Mesendoderm (in vitro differentiated cells): ENCODE measurements at regions not wholly inside any gene's neighbourhood (a gene's known extent, or its start where the extent isn't known, plus 50 kb on each side); places are given as distances from the start of the nearest gene placed in this dataset.
"Not testable (repeated sequence)": the region's sequence is repeated elsewhere in the genome, so short reads cannot be mapped to it uniquely, and the experiment has no call there.

Experiments used
- DNase-seq: peaks from one replicate; pipeline ENCODE4 v3.0.0; 2013
- H2AK5ac ChIP-seq: 2 replicates; pipeline ENCODE4 v1.6.1; 2013; ENCODE audit warnings: low read length, inconsistent platforms
- H2BK120ac ChIP-seq: 2 replicates; pipeline ENCODE4 v1.6.1; 2013; ENCODE audit warnings: low read depth, mild to moderate bottlenecking, low read length, moderate library complexity, mixed read lengths
- H2BK15ac ChIP-seq: replicated peaks from 2 replicates; pipeline ENCODE4 v1.6.1; 2013; ENCODE audit warnings: low read depth, mild to moderate bottlenecking, moderate library complexity
- H2BK5ac ChIP-seq: 2 replicates; pipeline ENCODE4 v1.6.1; 2013; ENCODE audit warnings: low read length, inconsistent platforms
- H3K18ac ChIP-seq: 2 replicates; pipeline ENCODE4 v1.6.1; 2013; ENCODE audit warnings: mild to moderate bottlenecking, low read length, mixed read lengths
- H3K23ac ChIP-seq: one replicate; pipeline ENCODE4 v1.6.1; 2013; ENCODE audit warnings: low read length
- H3K27ac ChIP-seq: 2 replicates; pipeline ENCODE4 v1.5.1; 2013; ENCODE audit warnings: low read depth, mild to moderate bottlenecking, inconsistent platforms, low read length, moderate library complexity
- H3K27me3 ChIP-seq: 2 replicates; pipeline ENCODE4 v1.6.1; 2013; ENCODE audit warnings: low read length, control low read depth, mild to moderate bottlenecking, inconsistent platforms; ENCODE audit not compliant: insufficient read depth, poor library complexity
- H3K36me3 ChIP-seq: 2 replicates; pipeline ENCODE4 v1.6.1; 2013; ENCODE audit warnings: low read length, inconsistent platforms; ENCODE audit not compliant: control insufficient read depth, insufficient read depth
- H3K4ac ChIP-seq: one replicate; pipeline ENCODE4 v1.6.1; 2013; ENCODE audit warnings: low read depth, mild to moderate bottlenecking, low read length, moderate library complexity
- H3K4me1 ChIP-seq: 2 replicates; pipeline ENCODE4 v1.6.1; 2013; ENCODE audit warnings: low read depth, low read length, inconsistent platforms; ENCODE audit not compliant: control insufficient read depth
- H3K4me2 ChIP-seq: 2 replicates; pipeline ENCODE4 v1.6.1; 2013; ENCODE audit warnings: low read length
- H3K4me3 ChIP-seq: 2 replicates; pipeline ENCODE4 v1.5.1; 2013; ENCODE audit warnings: mild to moderate bottlenecking, low read length
- H3K56ac ChIP-seq: one replicate; pipeline ENCODE4 v1.6.1; 2013; ENCODE audit warnings: low read length
- H3K79me1 ChIP-seq: 2 replicates; pipeline ENCODE4 v1.6.1; 2013; ENCODE audit warnings: low read length, inconsistent platforms
- H3K79me2 ChIP-seq: 2 replicates; pipeline ENCODE4 v1.6.1; 2013; ENCODE audit warnings: mild to moderate bottlenecking, low read length; ENCODE audit not compliant: control insufficient read depth, insufficient read depth
- H3K9ac ChIP-seq: 2 replicates; pipeline ENCODE4 v1.6.1; 2013; ENCODE audit warnings: low read length, inconsistent platforms
- H4K5ac ChIP-seq: one replicate; pipeline ENCODE4 v1.6.1; 2013; ENCODE audit warnings: low read length
- H4K8ac ChIP-seq: one replicate; pipeline ENCODE4 v1.6.1; 2013; ENCODE audit warnings: low read depth, mild to moderate bottlenecking, control low read depth, low read length, moderate library complexity
- WGBS: extraction: QIAGEN DNeasy Blood & Tissue Kit; methylation state at CpG from one replicate; pipeline ENCODE4 v1.1.7; 2013; ENCODE audit warnings: low lambda C conversion rate, missing lambda C conversion rate; ENCODE audit not compliant: insufficient coverage; ENCODE audit errors: extremely low coverage; 5-methylcytosine and 5-hydroxymethylcytosine counted together

GRCh38 chr2:117323331-117323730 is 491.2 kb upstream of the DDX18 start:
- no peak overlapping the region for H3K4ac ChIP-seq
- H2BK120ac ChIP-seq, result no peak overlapping the region
- WGBS, result no CpG with 5 or more reads among the region's 8 CpGs
- no peak overlapping the region for H3K4me3 ChIP-seq
- no peak overlapping the region for H3K18ac ChIP-seq
- no peak overlapping the region for H3K23ac ChIP-seq
- no peak overlapping the region for H4K8ac ChIP-seq
- H3K27me3 ChIP-seq, result no peaks in the 10 kb centered on the region
- H3K79me2 ChIP-seq, result no peaks in the 10 kb centered on the region
- no peak overlapping the region for H2BK15ac ChIP-seq
- H3K27ac ChIP-seq, result no peak overlapping the region
- no peak overlapping the region for H3K56ac ChIP-seq
- DNase-seq, result no peak
- no peaks in the 10 kb centered on the region for H3K4me1 ChIP-seq
- H4K5ac ChIP-seq, result no peak overlapping the region
- no peaks in the 10 kb centered on the region for H3K79me1 ChIP-seq
- H3K36me3 ChIP-seq, result no peaks in the 10 kb centered on the region
- H3K4me2 ChIP-seq, result no peak overlapping the region
- H3K9ac ChIP-seq, result no peak overlapping the region
- no peak overlapping the region for H2AK5ac ChIP-seq
- H2BK5ac ChIP-seq, result no peak overlapping the region

GRCh38 chr2:117330641-117331040 is 483.9 kb upstream of the DDX18 start:
- Histone ChIP-seq H4K8ac (no peak overlapping the region), H3K27me3 (no peaks in the 10 kb centered on the region), H2BK5ac (no peak overlapping the region), H4K5ac (no peak overlapping the region), H3K18ac (no peak overlapping the region), H3K36me3 (no peaks in the 10 kb centered on the region), H3K56ac (no peak overlapping the region), H3K4me2 (no peak overlapping the region), H3K27ac (no peak overlapping the region), H2BK120ac (no peak overlapping the region), H3K9ac (no peak overlapping the region), H2BK15ac (no peak overlapping the region), H2AK5ac (no peak overlapping the region), H3K23ac (no peak overlapping the region), H3K4ac (no peak overlapping the region), H3K4me1 (no peaks in the 10 kb centered on the region), H3K79me2 (no peaks in the 10 kb centered on the region), H3K4me3 (no peak overlapping the region), H3K79me1 (no peaks in the 10 kb centered on the region)
- no CpG with 5 or more reads among the region's 4 CpGs for WGBS
- peak; percentile 27 for DNase-seq

- H3K56ac ChIP-seq, result no peak overlapping the region
- no peaks in the 10 kb centered on the region for H3K79me2 ChIP-seq
- no peaks in the 10 kb centered on the region for H3K4me1 ChIP-seq
- H3K18ac ChIP-seq, result no peak overlapping the region
- no peaks in the 10 kb centered on the region for H3K79me1 ChIP-seq
- no peak overlapping the region for H3K4me2 ChIP-seq
- H2BK15ac ChIP-seq, result no peak overlapping the region
- no peak overlapping the region for H2AK5ac ChIP-seq
- H3K27me3 ChIP-seq, result no peaks in the 10 kb centered on the region
- no peak overlapping the region for H3K4me3 ChIP-seq
- no CpG with 5 or more reads among the region's 3 CpGs for WGBS
- H3K9ac ChIP-seq, result no peak overlapping the region
- H4K8ac ChIP-seq, result no peak overlapping the region
- no peak overlapping the region for H3K23ac ChIP-seq
- no peak for DNase-seq
- H4K5ac ChIP-seq, result no peak overlapping the region
- H2BK5ac ChIP-seq, result no peak overlapping the region
- no peak overlapping the region for H3K27ac ChIP-seq
- no peak overlapping the region for H3K4ac ChIP-seq
- no peak overlapping the region for H2BK120ac ChIP-seq
- no peaks in the 10 kb centered on the region for H3K36me3 ChIP-seq
These were observed 478.5 kb upstream of the DDX18 start for GRCh38 chr2:117335967-117336366.

GRCh38 chr2:117336496-117336895 is 478.0 kb upstream of the DDX18 start:
- no peak overlapping the region for H4K8ac ChIP-seq
- no peaks in the 10 kb centered on the region for H3K36me3 ChIP-seq
- H3K56ac ChIP-seq, result no peak overlapping the region
- WGBS, result no CpG with 5 or more reads among the region's 4 CpGs
- H3K4ac ChIP-seq, result no peak overlapping the region
- no peak overlapping the region for H3K27ac ChIP-seq
- no peak for DNase-seq
- H4K5ac ChIP-seq, result no peak overlapping the region
- no peaks in the 10 kb centered on the region for H3K4me1 ChIP-seq
- no peak overlapping the region for H3K23ac ChIP-seq
- no peak overlapping the region for H2BK5ac ChIP-seq
- no peaks in the 10 kb centered on the region for H3K79me2 ChIP-seq
- no peak overlapping the region for H2AK5ac ChIP-seq
- H3K18ac ChIP-seq, result no peak overlapping the region
- no peaks in the 10 kb centered on the region for H3K79me1 ChIP-seq
- H3K9ac ChIP-seq, result no peak overlapping the region
- H3K4me3 ChIP-seq, result no peak overlapping the region
- H3K4me2 ChIP-seq, result no peak overlapping the region
- no peak overlapping the region for H2BK120ac ChIP-seq
- no peaks in the 10 kb centered on the region for H3K27me3 ChIP-seq
- H2BK15ac ChIP-seq, result no peak overlapping the region

GRCh38 chr2:117337981-117338380 is 476.5 kb upstream of the DDX18 start:
- not testable (repeated sequence) for H2BK120ac ChIP-seq, H3K79me2 ChIP-seq, H3K23ac ChIP-seq, H3K4me1 ChIP-seq, DNase-seq, H2AK5ac ChIP-seq, H4K5ac ChIP-seq, H3K4ac ChIP-seq, H3K27me3 ChIP-seq, H4K8ac ChIP-seq, H3K4me2 ChIP-seq, H2BK15ac ChIP-seq, H3K79me1 ChIP-seq, H3K56ac ChIP-seq, H3K9ac ChIP-seq, H3K4me3 ChIP-seq, H3K18ac ChIP-seq, H3K36me3 ChIP-seq, H3K27ac ChIP-seq, H2BK5ac ChIP-seq
- no CpG with 5 or more reads among the region's 3 CpGs for WGBS

- H3K79me1 ChIP-seq, result no peaks in the 10 kb centered on the region
- H3K23ac ChIP-seq, result no peak overlapping the region
- no peak overlapping the region for H2AK5ac ChIP-seq
- H4K5ac ChIP-seq, result no peak overlapping the region
- no peaks in the 10 kb centered on the region for H3K36me3 ChIP-seq
- no peak overlapping the region for H3K4ac ChIP-seq
- no peak overlapping the region for H3K27ac ChIP-seq
- H4K8ac ChIP-seq, result no peak overlapping the region
- no peak for DNase-seq
- H3K9ac ChIP-seq, result no peak overlapping the region
- no peak overlapping the region for H3K4me2 ChIP-seq
- H3K18ac ChIP-seq, result no peak overlapping the region
- no peak overlapping the region for H2BK5ac ChIP-seq
- H3K56ac ChIP-seq, result no peak overlapping the region
- no peaks in the 10 kb centered on the region for H3K79me2 ChIP-seq
- no peaks in the 10 kb centered on the region for H3K27me3 ChIP-seq
- no peak overlapping the region for H2BK15ac ChIP-seq
- no peak overlapping the region for H3K4me3 ChIP-seq
- no peaks in the 10 kb centered on the region for H3K4me1 ChIP-seq
- WGBS, result no CpG with 5 or more reads among the region's 3 CpGs
- no peak overlapping the region for H2BK120ac ChIP-seq
These were observed 474.5 kb upstream of the DDX18 start for GRCh38 chr2:117339980-117340379.
